Middle frontal gyrus (tissue), 1 donor: ENCODE measurements at regions not wholly inside any gene's neighbourhood (a gene's known extent, or its start where the extent isn't known, plus 50 kb on each side); places are given as distances from the start of the nearest gene placed in this dataset.
"Not testable (repeated sequence)": the region's sequence is repeated elsewhere in the genome, so short reads cannot be mapped to it uniquely, and the experiment has no call there.

ENCODE experiments used
- DNase-seq: peaks from one replicate; pipeline ENCODE4 v3.0.0-alpha.2; 2015; ENCODE audit warnings: low spot score; ENCODE audit errors: extremely low spot score

- DNase-seq, result no peak
These were observed 1096.8 kb upstream of the PCDH20 start for GRCh38 chr13:62512194-62513141.

DNA sequence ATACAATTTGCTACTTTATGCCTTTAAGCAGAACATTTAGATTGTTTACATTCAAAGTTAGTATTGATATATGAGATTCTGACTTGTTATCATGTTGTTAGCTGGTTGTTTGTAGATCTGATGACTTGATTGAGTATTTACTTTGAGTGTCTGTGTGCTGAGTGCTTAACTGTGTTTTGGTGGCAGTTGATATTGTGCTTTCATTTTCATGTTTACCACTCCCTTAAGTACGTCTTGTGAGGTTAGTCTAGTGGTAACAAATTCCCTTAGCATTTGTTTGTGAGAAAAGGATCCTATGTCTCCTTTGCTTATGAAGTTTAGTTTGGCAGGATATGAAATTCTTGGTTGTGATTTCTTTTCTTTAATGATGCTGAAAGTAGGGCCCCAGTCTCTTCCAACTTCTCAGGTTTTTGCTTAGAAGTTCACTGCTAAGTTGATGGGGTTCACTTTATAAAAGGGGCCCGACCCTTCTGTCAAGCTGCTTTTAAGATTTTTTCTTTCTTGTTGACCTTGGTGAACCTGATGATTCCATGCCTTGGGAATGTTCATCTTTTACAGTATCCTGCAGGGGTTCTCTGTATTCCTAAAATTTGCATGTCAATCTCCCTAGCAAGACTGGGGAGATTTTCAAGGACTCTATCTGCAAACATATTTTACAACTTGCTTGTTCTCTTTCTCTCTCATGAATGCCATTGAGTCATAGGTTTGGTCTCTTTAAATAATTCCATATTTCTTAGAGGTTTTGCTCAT is 1095.4 kb upstream of the PCDH20 start:
- DNase-seq, result no peak

- no peak for DNase-seq
These were observed 1086.9 kb upstream of the PCDH20 start for GRCh38 chr13:62502588-62502987.

DNA sequence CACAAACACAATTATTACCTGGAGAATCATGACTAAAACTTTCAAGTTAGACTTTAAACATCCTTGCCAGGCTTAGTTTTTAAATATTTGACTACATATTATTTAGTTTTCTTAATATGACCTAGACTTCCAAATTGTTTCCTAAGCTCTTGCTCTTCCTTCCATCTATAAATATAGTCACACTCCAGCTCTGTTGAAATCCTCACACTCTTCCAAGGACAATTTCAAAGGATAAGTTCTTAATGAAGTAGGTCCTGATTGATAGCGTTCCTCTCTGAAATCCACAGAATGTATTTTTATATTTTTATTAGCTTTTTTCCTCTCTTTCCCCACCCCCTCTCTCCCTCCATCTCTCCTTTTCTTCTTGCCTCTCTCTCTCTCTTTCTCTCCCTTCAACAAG is 1074.1 kb upstream of the PCDH20 start:
- no peak for DNase-seq

- DNase-seq, result no peak
These were observed 1068.1 kb upstream of the PCDH20 start for GRCh38 chr13:62483774-62484173.

- DNase-seq, result no peak
These were observed 1066.7 kb upstream of the PCDH20 start for GRCh38 chr13:62482351-62482750.

DNA sequence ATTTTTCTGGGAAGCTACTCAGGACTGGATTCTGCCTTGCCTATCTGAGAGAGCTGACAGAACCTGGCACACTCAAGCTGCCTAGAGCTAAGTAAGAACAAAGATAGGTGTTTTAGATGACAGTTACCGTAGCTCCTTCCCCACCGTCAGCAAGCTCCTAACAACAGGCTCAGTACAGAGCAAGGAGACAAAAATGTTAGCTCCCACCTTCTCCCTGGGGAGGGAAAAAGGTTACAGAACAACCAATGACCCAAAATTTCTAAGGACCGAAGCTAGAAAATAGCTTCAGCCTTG is 1058.2 kb upstream of the PCDH20 start:
- DNase-seq, result no peak

DNA sequence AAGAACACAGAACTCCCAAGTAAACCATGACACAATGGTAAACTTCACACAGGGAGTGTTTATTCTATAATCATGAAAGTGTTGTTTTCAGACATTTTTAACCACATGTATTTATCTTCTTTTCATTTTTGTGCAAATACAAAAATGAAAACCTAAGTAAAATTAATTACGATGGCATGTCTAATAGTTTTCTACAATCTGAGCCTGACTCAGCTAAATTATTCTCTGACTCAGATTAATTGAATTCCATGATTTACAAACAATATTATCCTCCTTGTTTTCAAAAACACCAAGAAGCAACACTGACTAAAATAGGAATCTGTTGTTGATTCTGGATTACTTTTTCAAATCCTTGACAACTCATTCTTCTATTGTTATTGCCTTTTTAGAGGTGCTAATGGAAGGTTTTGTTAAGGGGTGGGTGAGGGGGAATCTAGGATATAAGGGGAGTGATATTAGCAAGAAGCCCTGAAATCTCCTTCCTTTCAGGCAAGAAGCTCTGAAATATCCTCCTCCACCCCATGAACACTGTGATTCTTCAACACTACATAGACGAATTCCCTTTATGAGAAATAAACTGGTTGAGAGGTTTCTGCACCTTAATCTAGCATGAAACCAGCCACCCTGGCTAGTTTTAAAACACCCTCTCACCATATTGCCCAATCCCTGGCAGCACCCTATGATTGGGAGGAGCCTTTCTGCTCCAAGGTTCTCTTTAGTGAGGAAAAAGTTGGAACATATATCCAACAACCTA is 1057.7 kb upstream of the PCDH20 start:
- DNase-seq, result no peak

- DNase-seq, result no peak
These were observed 1038.1 kb upstream of the PCDH20 start for GRCh38 chr13:62453761-62454160.

- DNase-seq, result no peak
These were observed 1035.1 kb upstream of the PCDH20 start for GRCh38 chr13:62450759-62451158.

DNA sequence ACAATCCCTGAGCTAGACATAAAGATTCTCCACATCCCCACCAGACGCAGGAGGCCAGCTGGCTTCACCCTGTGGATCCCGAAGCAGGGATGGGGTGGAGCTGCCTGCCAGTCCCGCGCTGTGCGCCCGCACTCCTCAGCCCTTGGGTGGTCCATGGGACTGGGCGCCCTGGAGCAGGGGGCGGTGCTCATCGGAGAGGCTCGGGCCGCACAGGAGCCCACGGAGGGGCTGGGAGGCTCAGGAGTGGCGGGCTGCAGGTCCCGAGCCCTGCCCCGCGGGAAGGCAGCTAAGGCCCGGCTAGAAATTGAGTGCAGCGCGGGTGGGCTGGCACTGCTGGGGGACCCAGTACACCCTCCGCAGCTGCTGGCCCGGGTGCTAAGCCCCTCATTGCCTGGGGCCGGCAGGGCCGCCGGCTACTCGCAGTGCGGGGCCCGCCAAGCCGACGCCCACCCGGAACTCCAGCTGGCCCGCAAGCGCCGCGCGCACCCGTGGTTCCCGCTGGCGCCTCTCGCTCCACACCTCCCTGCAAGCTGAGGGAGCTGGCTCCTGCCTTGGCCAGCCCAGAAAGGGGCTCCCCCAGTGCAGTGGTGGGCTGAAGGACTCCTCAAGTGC is 1032.2 kb upstream of the PCDH20 start:
- not testable (repeated sequence) for DNase-seq

DNA sequence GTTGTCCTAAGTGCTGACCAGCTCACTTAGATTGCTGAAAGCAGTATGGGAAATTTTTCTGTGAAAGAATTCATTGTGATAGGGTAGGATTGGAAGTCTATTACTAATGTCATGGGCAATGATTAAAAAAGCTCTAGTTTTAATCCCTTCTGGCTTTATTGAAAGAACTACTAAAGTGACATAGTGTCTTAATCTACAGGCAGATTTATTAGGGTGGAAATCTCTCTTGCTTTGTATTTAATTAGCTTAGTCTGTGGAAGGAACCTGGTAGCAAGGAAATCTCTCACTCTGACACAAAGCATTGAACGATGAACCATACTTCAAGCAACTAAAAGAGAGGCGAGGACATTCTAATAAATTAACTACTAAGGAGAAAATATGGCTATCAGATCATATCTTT is 1029.2 kb upstream of the PCDH20 start:
- DNase-seq, result no peak

GRCh38 chr13:62434081-62434480 is 1018.4 kb upstream of the PCDH20 start:
- no peak for DNase-seq

DNA sequence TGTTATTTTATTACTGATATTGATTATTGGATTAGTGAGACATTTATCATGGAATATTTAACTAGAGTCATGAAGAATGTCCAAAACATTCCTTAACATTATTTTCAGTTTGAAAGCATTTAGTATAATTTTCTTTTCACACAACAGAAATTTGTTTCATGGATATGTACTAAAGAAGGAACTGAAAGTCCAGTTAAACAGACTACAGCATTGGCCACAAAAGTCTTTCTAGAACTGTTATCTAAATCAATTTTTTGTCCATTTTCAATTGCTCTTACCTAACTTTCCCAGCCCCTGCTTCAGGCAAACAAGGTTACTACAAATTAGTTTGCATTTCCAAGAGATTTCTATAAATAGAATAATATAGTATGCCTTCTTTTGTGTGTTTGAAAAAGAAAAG is 1018.0 kb upstream of the PCDH20 start:
- no peak for DNase-seq

DNA sequence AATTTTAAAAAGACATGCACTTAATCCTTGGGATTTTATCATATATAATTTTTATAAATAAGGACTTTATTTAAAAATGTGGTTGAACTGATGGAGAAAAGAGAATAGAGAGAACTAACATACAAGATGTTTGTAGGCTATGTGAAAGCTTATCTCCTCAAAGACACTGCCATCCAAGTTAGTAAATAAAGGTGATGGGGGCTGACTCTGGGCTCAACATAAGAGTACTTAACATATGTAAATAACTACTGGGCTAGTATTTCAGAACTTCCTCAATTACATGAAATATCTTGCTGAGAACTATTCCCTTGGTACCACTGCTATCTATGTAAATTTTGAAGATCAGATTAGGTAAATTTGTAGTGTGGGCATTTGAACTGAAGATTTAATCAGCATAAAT is 1017.3 kb upstream of the PCDH20 start:
- no peak for DNase-seq

GRCh38 chr13:62432295-62432694 is 1016.6 kb upstream of the PCDH20 start:
- no peak for DNase-seq

DNA sequence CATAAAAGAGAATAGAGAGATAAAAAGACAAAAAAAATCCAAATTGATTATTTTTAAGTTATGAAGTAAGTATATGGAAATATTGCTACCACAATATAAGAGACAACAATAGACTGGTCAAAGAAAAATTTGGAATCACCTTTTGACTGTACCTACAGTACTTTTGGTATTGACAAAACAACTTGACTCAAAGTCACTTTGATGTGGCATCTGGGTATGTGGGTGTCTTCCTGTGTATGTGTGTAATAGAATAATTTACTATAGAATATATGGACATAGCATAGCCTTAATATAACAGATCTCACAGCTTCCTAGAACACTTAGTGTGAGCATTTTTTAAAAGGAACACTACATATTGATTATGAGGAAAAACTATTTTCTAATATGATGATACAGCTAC is 1016.2 kb upstream of the PCDH20 start:
- DNase-seq, result no peak

DNA sequence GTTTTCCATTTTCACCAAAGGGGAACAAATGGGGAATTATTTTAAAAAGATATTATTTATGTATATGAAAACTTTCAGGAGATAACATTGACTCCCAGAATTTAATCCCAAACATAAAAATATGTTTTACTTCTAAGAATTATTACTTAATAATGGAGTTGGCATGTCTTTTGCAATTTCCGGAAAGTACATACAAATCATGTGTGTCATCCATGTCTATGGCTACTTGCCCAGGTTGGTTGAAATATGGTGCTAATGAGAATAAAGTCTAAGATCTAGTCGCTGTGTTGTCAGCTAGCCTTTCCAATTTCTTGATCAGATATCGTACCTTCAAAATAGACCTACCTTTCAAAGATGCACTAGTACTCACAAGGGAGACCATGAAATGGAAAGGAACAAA is 1003.2 kb upstream of the PCDH20 start:
- DNase-seq, result no peak

GRCh38 chr13:62418376-62418775 is 1002.7 kb upstream of the PCDH20 start:
- DNase-seq, result no peak

- DNase-seq, result no peak
These were observed 992.2 kb upstream of the PCDH20 start for GRCh38 chr13:62407871-62408270.

DNA sequence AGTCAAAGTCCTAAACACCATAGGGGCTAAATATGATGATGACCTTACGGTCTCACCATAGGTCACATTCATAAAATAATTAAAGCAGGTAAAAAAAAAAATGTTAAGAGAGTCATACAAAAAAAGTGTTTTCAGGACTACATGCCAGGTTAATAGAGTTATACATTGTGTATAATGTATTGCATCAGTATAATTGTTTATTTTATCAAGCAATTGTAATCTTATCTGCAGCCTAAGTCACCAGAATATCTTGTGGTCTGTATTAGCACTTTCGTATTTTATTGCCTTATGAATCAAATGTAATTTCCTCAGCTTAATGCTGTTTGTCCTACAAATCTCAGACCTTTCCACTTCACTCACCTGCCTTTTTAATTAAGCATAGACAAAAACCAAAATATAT is 972.9 kb upstream of the PCDH20 start:
- DNase-seq, result no peak

DNA sequence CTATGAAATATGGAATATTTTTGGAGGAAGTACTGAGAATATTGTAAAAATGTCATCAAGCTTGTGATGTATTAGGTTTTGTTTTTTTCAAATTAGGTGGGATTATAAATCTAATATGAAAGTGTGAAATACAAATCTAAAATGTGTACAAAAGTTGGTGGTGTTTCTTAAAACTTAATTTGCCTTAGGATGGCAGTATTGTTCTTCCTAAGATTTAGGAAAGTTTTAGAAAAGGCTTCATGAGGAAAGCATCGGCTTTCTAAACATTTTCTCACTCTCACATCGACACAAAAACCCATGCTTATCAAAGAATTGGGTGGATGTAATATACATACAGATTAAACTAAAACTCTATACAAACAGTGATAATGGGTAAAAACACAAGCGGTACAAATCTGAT is 972.0 kb upstream of the PCDH20 start:
- peak; percentile 8 for DNase-seq
